NCI-H82 treated with DMSO at 0.1 percent for 48 hours (cell line): ENCODE measurements at regions not wholly inside any gene's neighbourhood (a gene's known extent, or its start where the extent isn't known, plus 50 kb on each side); places are given as distances from the start of the nearest gene placed in this dataset.
A peak's percentile ranks its signal among the peaks of the same experiment; 100 is the strongest.
"Not testable (repeated sequence)": the region's sequence is repeated elsewhere in the genome, so short reads cannot be mapped to it uniquely, and the experiment has no call there.

Experiments
- DNase-seq: peaks from one replicate; lab custom pipeline; 2025; ENCODE audit not compliant: unreplicated experiment; lab: John Stamatoyannopoulos, UW

DNA sequence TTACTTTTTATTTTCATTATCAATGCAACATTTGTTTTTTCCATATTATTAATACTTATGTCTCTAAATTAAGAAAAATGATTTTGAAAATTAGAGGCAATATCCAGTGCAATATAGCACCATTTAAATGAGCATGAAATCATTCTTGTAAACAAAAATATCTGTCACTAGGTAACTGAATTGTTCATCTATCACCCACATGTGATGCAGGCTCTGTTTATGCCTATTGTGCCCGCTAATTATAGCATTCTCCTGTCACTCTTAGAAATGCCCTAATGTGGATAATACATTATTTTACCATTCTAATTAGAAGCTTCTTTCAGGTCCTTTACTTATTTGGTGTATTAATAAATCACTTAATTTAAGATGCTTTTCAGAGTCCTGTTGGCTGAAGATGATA, 1332.4 kb downstream of the AACS start:
- DNase-seq, result no peak

DNA sequence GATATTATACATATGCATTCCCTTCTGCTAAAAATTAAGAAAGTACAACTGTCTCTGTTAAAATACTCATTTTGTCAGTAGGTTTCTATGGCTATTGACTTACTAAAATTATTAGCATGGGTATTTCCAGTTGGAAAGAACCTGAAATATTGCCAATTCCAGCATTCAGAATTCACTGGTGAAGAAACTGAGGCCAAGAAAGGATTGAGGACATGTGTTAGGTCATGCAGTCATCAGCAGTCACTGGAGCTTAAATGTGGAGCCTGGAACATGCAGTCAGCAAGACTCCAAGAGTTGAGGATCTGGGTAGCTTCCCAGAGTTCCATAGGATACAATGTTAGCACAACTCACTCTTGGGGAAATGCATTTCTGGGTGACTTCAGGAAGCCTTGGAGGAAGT, 1335.6 kb downstream of the AACS start:
- DNase-seq, result no peak

DNA sequence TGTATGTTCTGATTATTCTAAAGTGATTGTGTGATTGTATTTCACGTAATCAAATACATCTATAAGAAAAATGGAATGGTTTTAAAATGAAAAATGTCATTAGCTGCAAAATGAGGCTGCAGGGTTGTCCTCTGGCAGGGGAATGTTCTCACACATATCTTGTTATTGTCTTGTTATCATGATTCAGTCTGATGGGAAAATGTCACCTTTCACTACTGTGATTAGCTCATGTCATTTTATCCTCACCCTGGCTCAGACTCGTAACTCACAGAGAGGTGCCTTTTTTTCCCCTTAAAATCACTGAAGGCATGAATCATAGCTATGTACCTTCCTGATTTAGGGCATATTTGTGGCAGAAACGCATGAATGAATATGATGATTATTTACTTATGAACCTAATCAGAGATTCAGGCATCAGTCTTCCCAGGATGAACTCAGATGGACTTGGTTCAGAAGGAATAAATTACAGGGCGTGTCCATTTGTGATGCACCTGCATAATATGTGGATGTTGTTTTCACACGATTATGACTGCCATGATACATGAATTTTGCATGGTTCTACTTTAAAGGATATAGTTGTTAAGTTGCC, 1339.2 kb downstream of the AACS start:
- DNase-seq, result no peak

DNA sequence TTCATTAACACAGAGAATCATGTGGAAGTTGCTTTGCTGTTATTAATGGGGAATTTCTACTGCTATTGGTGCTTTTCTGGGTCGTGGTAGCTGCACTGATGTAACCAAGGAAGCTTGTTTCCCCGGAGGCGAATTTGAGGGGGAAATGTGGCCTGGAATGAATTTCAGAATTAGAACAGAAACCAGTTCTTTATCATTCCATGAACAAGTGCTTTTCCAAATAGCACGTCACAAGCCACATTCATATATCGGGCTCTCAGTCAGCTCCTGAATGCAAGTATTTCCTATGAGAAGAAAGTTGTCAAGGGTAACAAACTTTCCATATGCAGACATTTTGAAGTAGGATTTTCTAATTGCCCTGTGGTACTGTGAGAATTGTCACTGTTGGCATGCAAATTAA, 1353.2 kb downstream of the AACS start:
- DNase-seq, result no peak

DNA sequence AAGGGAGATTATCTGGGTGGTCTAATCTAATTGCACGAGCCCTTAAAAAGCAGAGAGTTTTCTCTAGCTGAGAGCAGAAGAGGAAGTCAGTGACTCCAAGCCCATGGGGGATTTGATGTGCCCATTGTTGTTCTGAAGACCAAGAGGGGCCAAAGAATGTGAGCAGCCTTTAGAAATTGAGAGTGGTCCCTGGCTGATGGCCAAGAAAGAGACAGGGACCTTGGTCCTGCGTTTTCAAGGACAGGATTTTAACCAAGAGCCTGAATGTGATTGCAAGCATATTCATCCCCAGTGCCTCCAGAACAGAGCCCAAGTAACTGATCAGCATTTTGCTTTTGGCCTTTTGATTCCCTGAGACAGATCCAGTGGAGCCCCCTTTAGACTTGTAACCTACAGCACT, 1353.9 kb downstream of the AACS start:
- no peak for DNase-seq

DNA sequence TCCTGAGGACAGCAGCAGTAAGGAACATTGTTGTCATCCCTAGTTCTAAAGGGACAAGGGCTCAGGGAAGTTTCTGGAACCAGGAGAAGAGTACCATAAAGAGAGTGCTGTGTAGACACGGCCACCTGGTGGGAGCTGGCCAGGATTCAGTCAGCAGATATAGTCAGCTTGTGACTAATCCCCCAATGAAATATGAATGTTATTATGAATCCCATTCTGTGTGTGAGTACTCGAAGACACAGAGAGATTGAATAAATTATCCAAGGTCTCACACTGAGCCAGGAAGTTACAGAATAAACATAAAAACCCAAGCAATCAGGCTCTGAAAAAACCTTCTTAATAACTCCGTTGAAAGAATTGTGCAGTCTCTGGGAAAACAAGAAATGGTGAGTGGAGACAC, 1359.5 kb downstream of the AACS start:
- DNase-seq, result no peak

DNA sequence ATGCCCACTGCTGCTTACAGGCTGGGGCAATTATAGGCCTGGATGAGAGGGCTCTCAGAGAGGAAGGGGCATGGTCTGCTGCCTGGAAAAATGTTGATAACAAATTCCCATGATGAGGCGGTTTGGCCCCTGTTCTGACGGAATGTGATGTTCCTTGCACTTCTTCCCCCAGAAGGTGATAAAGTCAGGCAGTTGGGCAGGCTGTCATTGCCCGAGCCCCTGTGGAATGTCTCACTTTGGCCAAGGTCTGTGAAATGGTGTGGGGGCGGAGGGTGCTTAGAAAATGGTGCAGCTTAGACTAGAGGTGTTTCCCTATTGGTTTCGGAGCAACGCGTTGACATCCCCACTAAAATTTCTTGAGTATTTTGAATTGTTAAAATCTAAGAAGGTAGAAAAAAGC, 1360.0 kb downstream of the AACS start:
- no peak for DNase-seq

DNA sequence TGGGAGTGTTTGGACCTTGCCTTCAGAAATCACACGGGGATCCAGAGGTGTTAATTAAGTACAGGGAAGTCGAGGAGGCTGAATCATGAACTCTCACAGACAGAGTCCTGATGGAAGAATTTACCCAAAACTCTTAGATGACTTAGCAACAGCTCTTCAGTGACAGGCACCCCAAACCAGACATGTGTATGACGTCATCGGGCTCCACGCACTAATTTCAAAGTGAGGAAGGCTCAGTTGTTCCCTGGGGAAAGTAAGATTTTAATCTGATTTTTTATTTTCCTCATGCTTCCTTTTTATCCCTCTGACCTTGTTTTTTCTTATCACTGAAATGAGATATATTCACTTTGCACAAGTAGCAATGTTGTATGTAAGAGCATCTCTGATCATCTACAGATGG, 1363.5 kb downstream of the AACS start:
- no peak for DNase-seq

DNA sequence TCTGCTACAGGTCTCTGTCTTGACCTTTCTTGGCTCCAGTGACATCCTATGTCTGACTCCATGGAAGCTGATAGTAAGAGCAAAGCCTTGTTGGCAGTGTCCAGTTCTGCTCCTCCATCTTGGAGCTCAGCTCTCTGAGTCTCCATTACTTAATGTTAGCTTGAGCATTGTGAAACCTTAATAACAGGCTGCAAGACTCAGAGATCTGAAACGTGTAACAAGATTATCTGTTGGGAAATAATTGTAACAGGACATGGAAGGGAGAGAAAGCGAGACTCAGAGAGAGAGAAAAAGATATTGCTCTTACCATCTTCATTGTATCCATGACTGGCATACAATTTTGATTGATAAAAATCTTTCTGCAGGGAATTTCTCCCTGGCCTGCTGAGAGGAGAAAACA, 1365.7 kb downstream of the AACS start:
- DNase-seq, result no peak

DNA sequence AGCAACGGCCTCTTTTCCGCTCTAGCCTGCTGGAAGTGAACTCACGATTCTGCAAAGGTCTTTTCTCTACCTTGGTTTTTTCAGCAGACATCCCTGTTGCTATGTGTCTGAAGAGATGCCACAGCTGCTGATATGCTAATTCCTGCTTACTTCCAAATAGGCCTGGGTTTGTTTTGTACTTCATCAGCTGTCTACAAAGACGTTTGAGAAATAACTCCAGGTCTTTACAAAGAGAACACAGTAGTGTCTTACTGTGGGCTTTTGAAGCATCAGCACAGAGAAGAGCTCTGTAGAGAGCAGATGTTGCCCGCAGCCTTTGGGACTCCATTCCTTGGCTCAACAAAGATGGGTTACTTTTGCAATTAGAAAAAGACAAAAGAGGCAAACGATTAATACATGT, 1366.5 kb downstream of the AACS start:
- DNase-seq, result no peak

DNA sequence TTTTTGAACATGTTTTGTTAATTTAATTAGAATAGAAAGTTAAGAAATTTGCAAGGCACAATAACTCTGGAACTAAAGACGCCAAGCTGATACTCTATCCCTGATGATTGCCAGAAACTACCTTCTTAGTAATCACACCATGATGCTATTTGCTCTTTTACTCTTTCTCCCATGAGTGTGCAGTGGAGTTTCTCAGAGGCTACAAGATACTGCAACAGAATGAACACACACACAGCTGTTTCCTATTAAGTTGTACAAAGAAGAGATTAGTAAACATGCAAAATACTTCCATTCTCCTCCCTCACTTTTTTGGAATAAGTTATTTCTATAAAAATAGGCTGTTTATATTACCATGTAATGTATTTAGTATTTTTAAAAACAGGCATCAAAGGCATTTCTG, 1367.5 kb downstream of the AACS start:
- no peak for DNase-seq

DNA sequence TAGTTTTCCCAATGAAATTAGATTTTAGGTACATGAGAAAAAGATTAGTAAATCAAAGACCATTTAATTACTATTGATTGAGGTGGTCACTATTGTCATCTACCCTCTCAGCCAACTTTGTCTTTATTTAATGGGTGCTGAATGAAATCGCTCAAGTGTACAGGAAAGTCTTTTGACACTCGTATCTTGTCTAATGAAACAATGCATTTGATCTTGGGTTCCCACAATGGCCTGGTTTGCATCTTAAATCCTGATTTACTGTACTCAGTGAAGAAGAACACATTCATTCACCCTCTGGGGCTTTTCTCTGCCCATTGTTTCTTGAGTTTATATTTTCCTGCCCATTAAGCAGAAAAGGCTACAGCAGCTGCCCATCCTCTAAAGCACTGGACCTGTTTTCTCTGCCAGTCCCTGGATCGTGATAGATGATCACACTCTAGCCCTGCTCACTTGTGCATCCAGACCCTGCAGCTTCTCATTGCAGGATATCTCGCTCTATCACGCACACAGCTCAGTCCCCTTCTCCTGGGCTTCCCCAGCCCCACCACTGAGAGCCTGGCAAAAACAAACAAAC, 1369.3 kb downstream of the AACS start:
- DNase-seq, result no peak

DNA sequence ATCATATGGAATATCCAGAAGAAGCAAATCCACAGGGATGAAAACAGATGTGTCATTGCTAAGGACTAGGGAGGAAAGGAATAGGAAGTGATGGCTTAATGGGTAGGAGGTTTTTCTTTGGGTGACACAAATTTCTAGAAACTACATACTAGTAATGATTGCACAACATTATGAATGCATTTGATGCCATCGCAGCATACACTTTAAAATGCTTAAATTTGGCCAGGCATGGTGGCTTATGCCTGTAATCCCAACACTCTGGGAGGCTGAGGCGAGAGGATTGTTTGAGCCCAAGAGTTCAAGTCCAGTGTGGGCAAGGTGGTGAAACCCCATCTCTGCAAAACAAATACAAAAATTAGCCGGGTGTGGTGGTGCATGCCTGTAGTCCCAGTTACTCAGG, 1370.8 kb downstream of the AACS start:
- DNase-seq, result no peak

DNA sequence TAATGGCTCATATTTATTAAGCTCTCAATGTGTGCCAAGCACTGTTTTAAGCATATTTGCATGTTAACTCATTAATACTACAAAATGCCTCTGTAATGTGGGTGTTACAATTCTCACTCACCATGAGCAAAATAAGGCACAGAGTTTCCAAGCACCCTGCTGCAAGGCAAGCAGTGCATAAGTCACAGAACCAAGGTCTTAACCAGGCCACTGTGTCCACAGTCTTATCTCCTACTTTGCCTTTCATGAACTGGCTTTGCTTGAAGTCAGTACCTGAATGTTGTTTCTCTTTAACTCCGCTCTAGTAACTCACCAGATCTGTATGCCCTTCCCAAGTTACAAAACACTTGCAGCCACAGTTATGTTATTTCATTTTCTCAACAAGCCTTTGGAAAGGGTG, 1372.7 kb downstream of the AACS start:
- no peak for DNase-seq

DNA sequence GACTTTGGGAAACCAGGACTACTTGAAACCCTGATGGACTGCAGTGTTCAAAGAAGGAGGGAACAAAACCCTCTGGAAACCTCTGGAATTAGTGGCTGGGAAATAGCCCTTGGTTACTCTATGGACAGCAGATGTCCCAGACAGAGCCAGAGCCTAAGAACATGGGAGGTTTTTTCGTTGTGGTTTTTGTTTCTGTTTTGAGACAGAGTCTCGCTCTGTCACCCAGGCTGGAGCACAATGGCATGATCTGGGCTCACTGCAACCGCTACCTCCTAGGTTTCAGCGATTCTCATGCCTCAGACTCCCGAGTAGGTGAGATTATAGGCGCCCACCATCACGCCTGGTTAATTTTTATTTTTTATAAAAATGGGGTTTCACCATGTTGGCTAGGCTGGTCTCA, 1378.7 kb downstream of the AACS start:
- DNase-seq, result no peak

DNA sequence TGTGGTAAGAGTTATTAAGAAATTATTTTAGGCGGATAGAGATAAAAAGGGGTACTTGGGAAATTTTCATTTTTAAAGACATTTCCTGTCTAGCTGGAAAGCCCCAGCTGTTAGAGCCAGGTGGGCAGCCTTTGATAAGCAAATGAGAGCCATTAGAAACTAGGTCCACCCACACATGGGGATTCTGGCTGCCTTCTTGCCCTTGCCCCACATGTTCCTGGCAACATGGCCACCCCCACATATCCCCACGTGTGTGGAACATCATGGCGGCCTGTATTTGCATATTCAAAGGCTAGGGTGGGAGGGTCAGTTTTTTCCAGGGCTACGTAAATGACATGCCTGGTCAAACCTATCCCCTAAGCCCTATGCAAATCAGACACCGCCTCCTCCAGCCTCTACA, 1382.1 kb downstream of the AACS start:
- no peak for DNase-seq

DNA sequence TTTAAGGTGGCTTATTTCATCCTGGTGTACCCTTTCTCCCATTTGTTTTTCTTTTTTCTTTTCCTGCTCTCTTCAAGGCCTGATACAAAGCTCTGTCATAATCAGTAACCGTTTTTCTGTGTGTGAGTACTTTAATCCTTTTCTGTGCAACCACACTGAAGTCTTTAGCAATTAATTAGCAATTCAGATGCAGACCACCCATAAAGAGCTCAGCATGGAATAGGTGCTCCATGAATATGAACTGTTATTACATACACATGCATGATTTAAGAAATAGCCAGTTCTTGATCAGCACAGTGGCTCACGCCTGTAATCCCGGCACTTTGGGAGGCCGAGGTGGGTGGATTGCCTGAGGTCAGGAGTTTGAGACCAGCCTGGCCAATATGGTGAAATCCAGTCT, 1386.6 kb downstream of the AACS start:
- DNase-seq, result no peak

DNA sequence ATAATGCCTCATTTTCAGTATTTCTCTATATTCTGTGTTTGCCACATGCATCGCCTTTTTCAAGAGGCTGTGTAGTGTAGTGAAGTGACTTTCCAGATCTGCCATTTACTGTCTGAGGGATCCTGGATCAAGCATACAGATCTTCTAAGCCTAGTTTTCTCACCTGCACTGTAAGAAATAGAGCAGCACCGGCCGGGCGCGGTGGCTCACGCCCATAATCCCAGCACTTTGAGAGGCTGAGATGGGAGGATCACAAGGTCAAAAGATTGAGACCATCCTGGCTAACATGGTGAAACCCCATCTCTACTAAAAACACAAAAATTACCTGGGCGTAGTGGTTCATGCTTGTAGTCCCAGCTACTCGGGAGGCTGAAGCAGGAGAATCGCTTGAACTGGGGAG, 1387.5 kb downstream of the AACS start:
- not testable (repeated sequence) for DNase-seq

DNA sequence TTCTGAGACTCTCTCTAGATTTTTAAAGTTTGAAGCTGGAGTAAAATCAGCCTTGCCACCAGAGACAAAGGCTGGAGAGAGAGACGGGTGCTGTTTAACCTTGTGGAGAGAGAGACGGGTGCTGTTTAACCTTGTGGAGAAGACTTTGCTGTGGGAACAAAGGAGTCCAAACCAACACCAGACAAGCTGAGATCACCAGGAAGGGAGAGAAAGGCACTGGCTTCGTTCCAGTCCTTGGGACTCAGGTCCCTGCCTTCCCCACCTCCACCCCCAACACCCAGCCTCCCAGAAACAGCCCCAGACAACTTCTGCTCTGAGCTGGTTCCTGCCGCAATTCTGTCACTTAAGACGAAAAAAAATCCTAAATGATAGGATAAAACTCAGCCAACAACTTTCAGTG, 1389.3 kb downstream of the AACS start:
- DNase-seq, result no peak

DNA sequence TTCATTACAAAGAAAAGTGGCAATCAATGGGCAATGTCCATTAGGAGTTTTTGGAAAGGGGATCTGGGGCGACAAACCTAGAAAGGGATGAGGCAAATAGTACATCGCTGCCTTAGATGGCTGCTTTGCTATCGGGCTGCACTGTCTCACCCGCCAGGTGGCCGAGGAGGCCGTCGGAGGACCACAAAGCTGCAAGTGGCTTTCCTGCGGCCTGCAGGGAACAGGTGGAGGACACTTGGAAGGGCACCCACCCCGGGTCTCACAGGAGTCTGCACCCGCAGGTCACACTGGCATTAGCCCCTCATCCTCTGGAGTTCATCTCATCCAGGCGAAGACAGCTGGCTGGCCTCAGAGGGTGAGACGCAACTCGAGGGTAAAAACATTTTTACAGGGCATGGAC, 1392.5 kb downstream of the AACS start:
- DNase-seq, result no peak

DNA sequence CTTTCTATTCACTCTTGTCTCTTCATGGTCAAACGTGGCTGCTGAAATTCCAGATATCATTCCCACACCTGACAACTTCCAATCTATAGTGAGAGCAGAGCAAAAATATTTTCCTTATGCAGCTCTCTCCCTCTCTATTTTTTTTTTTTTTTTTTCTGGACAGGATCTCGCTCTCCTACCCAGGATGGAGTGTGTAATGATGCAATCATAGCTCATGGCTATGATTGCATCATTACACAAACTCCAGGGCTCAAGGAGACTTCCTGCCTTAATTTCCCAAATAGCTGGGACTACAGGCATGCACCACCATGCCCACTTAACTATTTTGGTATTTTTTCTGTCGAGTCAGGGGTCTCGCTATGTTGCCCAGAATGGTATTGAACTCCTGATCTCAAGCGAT, 1398.9 kb downstream of the AACS start:
- no peak for DNase-seq

DNA sequence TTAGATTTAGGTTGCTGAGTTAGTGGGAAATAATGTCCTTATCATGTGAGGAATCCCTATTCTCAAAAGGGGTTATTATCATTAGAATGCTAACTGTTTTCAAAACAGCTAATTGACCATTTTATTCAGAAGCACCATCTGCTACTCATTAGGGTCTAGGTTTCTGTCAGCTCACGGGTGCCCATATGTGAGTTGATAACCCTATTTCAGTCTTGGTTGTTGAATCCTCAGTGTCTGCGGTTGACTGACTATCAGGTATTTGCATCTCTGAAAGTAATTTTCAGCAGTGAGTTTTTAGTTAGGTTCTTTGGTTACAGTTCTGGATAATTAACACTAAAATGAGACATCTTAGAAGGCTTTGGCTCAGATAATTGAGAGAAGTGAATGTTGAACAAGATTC, 1404.0 kb downstream of the AACS start:
- no peak for DNase-seq

DNA sequence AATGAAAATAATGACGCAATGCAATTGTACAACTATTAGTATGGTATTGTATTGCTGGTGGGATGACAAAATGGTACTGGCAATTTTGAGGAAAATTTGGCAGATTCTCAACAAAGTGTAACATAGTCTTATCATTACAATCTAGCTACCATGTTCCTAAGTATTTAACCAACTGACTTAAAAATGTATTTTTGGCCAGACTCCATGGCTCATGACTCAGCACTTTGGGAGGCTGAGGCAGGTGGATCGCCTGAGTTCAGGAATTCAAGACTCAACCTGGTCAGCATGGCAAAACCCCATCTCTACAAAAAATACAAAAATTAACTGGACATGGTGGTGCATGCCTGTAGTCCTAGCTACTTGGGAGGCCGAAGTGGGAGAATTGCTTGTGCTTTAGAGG, 1409.5 kb downstream of the AACS start:
- DNase-seq, result no peak

DNA sequence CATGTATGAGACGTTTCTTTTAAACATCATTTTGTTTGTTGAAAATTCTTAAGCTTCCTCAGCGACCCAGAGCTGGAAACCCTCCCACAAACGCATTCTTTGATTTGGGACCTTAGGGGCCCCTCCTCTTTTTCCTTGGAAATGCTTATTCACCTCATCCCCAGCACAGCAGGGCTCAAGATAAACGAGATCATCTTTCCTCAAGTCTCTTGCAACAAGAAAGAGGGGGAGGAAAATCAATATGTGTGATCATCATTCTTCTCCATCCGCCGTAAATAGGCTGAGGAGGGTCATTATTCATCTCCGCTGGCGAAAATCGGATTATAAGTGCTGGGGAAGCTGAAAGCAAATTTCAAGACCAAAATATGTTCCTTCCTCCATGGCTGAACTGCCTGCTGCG, 1415.2 kb downstream of the AACS start:
- DNase-seq, result peak; percentile 51
